ENCODE measurements at regions not wholly inside any gene's neighbourhood (a gene's known extent, or its start where the extent isn't known, plus 50 kb on each side); places are given as distances from the start of the nearest gene placed in this dataset.

- TF ChIP-seq, protein P1, sequence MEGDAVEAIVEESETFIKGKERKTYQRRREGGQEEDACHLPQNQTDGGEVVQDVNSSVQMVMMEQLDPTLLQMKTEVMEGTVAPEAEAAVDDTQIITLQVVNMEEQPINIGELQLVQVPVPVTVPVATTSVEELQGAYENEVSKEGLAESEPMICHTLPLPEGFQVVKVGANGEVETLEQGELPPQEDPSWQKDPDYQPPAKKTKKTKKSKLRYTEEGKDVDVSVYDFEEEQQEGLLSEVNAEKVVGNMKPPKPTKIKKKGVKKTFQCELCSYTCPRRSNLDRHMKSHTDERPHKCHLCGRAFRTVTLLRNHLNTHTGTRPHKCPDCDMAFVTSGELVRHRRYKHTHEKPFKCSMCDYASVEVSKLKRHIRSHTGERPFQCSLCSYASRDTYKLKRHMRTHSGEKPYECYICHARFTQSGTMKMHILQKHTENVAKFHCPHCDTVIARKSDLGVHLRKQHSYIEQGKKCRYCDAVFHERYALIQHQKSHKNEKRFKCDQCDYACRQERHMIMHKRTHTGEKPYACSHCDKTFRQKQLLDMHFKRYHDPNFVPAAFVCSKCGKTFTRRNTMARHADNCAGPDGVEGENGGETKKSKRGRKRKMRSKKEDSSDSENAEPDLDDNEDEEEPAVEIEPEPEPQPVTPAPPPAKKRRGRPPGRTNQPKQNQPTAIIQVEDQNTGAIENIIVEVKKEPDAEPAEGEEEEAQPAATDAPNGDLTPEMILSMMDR (IDR thresholded peaks at IDR 0.05), result no peak
- no peaks in the 10 kb centered on the region for H3K27me3 ChIP-seq (replicated peaks; ENCODE audit: insufficient read depth)
- no peak for ATAC-seq (ENCODE audit: insufficient number of reproducible peaks, low FRiP score, low read depth)
These were observed 2684.3 kb upstream of the PCDH20 start for GRCh38 chr13:64099994-64100393.

DNA sequence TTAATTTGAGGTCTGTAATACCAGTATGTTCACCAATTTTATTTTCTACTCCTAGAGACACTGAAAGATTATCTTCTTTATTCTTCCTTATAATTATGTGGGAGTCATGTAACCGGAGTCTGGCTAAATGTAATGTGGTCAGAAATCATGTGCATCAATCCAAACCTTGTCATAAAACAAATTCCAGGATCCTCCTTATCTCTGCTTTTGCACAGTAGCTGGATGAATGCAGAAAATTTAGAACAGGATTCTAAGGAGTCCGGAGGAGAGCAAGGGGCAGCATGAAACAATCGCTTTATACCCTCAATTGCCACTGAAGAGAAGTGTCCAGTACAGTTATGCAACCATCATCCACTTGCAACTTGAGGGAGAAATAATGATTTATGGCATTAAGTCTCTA is 2674.7 kb upstream of the PCDH20 start:
- no peak overlapping the region for H3K27ac ChIP-seq
- no peaks in the 10 kb centered on the region for H3K27me3 ChIP-seq (replicated peaks; ENCODE audit: insufficient read depth)
- DNase-seq (ENCODE audit: low spot score) (no peak), ATAC-seq (ENCODE audit: insufficient number of reproducible peaks, low FRiP score, low read depth) (no peak)
- TF ChIP-seq, protein P1 (IDR thresholded peaks at IDR 0.05), result no peak
- H3K9me3 ChIP-seq, result no peaks in the 10 kb centered on the region
- H3K36me3 ChIP-seq, result no peaks in the 10 kb centered on the region
- no peak overlapping the region for H3K4me3 ChIP-seq
- H3K4me1 ChIP-seq (ENCODE audit: control insufficient read depth in 1 of 2, low read depth in 2 of 2), result no peaks in the 10 kb centered on the region

More at GRCh38 chr13:64099994-64100393, 2684.3 kb upstream of the PCDH20 start:
- no peak for DNase-seq (ENCODE audit: low spot score)
- Histone ChIP-seq H3K36me3 (no peaks in the 10 kb centered on the region), H3K4me3 (no peak overlapping the region), H3K27ac (no peak overlapping the region), H3K9me3 (no peaks in the 10 kb centered on the region), H3K4me1 (ENCODE audit: control insufficient read depth in 1 of 2, low read depth in 2 of 2) (no peaks in the 10 kb centered on the region)

GRCh38 chr13:64088491-64088890 is 2672.8 kb upstream of the PCDH20 start:
- H3K27ac ChIP-seq, result no peak overlapping the region
- H3K9me3 ChIP-seq, result no peaks in the 10 kb centered on the region
- H3K4me1 ChIP-seq (ENCODE audit: control insufficient read depth in 1 of 2, low read depth in 2 of 2), result no peaks in the 10 kb centered on the region
- DNase-seq (ENCODE audit: low spot score) (no peak), ATAC-seq (ENCODE audit: insufficient number of reproducible peaks, low FRiP score, low read depth) (no peak)
- TF ChIP-seq, protein P1 (IDR thresholded peaks at IDR 0.05), result no peak
- no peaks in the 10 kb centered on the region for H3K36me3 ChIP-seq
- H3K27me3 ChIP-seq (replicated peaks; ENCODE audit: insufficient read depth), result no peaks in the 10 kb centered on the region
- no peak overlapping the region for H3K4me3 ChIP-seq

DNA sequence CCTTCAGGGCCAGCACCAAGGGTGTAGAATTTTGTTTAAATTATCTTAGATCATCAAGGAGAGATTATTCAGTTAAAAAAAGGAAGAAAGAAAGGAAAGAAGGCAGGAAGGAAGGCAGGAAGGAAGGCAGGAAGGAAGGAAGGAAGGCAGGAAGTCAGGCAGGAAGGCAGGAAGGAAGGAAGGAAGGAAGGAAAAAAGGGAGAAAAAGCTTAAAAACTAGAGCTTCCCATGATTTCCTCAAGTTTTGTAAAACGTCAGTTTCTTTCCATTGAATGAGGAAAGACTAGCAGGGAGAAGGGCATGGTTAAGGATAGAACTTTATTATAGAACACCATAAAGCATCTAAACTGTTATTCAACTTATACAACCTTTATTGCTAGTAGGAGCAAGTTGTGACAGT is 2672.0 kb upstream of the PCDH20 start:
- H3K27ac ChIP-seq, result no peak overlapping the region
- H3K4me3 ChIP-seq, result no peak overlapping the region
- ATAC-seq (ENCODE audit: insufficient number of reproducible peaks, low FRiP score, low read depth) (no peak), DNase-seq (ENCODE audit: low spot score) (no peak)
- no peaks in the 10 kb centered on the region for H3K27me3 ChIP-seq (replicated peaks; ENCODE audit: insufficient read depth)
- H3K4me1 ChIP-seq (ENCODE audit: control insufficient read depth in 1 of 2, low read depth in 2 of 2), result no peaks in the 10 kb centered on the region
- TF ChIP-seq, protein P1 (IDR thresholded peaks at IDR 0.05), result no peak
- no peaks in the 10 kb centered on the region for H3K36me3 ChIP-seq
- H3K9me3 ChIP-seq, result no peaks in the 10 kb centered on the region

GRCh38 chr13:64083811-64084210 is 2668.2 kb upstream of the PCDH20 start:
- Histone ChIP-seq H3K4me1 (ENCODE audit: control insufficient read depth in 1 of 2, low read depth in 2 of 2) (no peaks in the 10 kb centered on the region), H3K27me3 (replicated peaks; ENCODE audit: insufficient read depth) (no peaks in the 10 kb centered on the region), H3K36me3 (no peaks in the 10 kb centered on the region), H3K4me3 (no peak overlapping the region), H3K27ac (no peak overlapping the region), H3K9me3 (no peaks in the 10 kb centered on the region)
- DNase-seq (ENCODE audit: low spot score) (no peak), ATAC-seq (ENCODE audit: insufficient number of reproducible peaks, low FRiP score, low read depth) (no peak)
- TF ChIP-seq, protein P1 (IDR thresholded peaks at IDR 0.05), result no peak
